GM18520 (cell line): ENCODE measurements at regions not wholly inside any gene's neighbourhood (a gene's known extent, or its start where the extent isn't known, plus 50 kb on each side); places are given as distances from the start of the nearest gene placed in this dataset.
"Not testable (repeated sequence)": the region's sequence is repeated elsewhere in the genome, so short reads cannot be mapped to it uniquely, and the experiment has no call there.

Experiments used
- ATAC-seq: cut with Tn5 transposase; IDR thresholded peaks from one replicate; pipeline ENCODE4 v1.9.1; 2021; ENCODE audit not compliant: unreplicated experiment

DNA sequence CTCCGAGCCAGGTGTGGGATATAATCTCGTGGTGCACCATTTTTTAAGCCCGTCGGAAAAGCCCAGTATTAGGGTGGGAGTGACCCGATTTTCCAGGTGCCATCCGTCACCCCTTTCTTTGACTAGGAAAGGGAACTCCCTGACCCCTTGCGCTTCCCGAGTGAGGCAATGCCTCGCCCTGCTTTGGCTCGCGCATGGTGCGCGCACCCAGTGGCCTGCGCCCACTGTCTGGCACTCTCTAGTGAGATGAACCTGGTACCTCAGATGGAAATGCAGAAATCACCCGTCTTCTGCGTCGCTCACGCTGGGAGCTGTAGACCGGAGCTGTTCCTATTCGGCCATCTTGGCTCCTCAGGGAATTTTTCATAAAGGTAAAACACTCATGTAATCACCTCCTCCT, 63.9 kb downstream of the RWDD3 start:
- not testable (repeated sequence) for ATAC-seq

DNA sequence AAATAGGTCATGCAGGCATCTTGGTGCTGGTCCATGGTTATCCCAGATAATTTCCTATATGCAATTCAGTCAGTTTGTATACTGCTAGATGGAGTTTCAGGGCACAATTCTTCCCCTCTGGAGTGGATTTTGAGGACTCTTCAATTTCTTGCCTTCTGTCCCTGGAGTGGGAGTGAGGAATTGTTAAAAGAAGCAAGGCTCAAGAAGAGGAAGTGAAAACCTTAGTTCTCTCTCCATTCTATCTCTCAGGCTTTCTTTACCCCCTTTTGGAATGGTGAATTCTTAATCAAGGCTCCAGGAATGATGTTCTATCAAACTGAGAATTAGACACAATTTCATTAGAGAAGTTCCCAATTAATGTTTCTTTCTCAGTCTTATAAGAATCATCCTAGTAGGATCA, 67.1 kb downstream of the RWDD3 start:
- no peak for ATAC-seq

DNA sequence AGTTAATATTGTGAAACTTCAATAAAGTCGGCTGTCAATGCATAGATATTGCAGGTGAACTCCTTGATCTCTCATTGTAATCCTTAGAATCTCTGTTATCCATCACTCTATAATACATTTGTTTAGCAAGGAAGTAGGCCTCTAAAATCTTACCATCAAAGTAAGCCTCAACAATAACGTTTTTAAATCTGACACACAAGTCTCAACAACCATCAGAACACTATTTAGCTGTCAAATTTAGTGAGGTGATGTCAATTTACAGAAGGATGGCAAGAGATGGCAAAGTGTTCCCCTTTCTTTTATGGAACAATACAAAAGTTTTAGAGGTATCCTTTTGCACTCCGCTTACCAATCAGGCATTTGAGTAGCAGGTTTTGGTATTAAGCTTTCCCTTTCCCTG, 67.6 kb downstream of the RWDD3 start:
- no peak for ATAC-seq

DNA sequence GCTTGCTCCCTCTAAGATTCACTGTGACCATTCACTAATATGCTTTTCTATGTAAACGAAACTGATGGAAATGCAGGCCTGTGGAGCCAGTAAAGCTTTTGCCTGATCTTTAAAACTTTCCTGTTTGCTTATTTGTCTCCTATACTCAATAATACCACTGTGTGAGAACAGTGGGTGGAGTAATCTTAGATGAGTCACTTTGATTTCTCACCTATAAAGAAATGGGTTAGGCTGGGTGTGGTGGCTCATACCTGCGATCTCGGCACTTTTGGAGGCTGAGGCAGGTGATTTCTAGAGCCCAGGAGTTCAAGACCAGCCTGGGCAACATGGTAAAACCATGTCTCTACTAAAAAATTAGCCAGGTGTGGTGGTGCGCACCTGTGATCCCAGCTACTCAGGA, 70.8 kb downstream of the RWDD3 start:
- ATAC-seq, result no peak

DNA sequence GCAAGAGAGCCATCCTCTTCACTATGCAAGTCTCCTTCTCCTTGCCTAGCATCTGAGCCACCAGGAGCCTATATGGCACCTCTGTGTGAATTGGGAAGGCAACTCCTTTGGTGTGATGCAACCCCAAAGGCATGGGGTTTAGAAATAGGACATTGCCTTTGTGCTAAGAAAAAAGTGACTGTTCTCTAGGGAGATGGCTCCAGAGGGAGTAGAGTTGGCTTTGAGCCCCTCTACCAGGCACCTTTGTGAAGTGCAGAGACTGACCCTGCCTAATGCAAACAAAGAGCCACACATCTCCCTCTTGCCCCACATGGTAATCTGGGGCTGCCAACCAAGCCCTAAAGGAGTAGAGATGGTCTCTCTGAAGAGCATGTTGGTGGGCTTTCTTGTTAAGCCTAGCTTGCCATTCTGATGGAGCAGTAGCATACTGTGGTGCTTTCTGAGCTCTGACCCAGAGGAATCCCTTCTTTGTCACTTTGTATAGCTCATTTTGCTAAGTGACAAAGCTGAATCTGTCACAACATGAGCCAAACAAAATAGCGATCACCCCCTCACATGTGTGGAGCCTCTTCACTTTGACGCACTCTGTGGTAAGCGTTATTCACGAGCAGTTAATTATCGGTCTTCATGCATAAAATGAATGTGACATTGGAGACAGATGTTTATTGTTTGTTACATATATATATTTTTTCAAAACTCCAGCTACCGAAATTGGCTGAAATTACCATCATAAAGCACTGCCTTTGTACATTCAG, 74.4 kb downstream of the RWDD3 start:
- ATAC-seq, result no peak

DNA sequence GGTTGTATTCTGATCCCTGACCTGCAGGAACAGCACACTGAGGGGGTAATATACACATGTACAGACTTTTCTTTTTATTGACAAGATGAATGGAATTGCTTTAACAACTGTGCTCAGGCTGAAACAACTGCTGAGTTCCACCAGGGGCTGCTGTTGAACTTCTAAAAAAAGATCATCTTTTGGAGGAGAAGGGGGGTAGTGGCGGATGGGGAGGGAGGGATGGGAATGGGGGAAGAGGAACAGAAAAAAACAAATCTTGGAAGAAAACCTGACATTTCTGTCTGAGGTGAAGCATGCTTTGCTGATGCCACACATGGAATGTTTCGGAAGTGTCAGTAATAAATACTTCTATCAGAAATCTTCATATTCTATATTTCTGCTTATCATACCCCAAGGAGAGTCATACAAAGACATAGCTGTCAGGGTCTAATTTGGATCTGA, 75.0 kb downstream of the RWDD3 start:
- no peak for ATAC-seq

DNA sequence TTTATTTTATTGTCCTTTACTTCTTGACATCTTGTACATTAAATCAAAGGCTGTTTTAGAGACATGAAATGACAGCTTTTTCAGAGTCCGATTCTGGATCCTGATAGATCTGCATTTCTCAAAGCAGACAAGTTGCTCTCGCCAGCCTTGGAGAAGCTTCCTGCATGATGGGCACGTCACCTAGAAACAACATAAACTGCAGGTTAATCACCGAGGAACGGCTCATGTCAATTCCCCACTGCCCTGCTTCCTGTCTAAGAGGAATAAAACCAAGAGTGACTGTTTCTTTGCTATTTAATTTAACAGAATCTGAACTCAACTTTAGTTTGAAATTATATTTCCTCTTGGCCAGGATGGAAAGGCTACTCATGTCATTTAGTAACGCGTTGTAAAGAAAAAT, 77.0 kb downstream of the RWDD3 start:
- no peak for ATAC-seq

DNA sequence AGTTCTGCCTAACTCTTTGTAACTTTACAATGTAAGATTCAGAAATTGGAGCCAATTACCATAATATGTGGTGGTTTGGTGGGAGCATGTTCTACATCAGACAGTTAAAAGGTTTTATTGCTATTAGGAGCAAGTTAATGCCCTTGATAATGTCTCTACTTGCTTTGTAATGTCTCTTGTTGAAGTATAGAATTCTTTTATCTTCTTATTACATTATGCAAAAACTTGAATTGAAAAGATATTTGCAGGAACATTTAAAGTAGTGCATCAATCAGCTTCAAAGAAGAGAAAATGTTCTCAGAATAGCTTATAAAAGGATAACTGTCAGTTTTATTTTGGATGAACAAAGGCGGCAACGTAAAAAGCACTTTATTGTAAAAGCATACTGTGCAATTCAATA, 77.8 kb downstream of the RWDD3 start:
- ATAC-seq, result no peak

DNA sequence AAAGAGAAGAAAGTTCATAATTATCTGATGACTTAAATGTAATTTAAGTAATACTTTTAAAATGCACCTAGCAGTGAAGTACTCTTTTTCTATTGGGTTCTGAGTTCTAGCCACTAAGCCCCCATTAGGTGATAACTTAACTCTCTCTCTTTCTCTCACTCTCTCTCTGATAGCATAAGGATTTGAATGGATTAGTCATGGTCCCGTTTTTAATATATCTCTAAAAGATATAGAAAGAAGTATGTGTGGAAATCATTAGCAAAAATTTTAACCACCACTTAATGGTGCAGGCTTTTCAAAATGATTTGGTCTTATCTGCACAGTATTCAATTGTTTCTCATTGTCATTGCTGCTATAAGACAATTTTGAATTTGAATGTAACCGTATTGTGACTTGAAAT, 78.2 kb downstream of the RWDD3 start:
- no peak for ATAC-seq

DNA sequence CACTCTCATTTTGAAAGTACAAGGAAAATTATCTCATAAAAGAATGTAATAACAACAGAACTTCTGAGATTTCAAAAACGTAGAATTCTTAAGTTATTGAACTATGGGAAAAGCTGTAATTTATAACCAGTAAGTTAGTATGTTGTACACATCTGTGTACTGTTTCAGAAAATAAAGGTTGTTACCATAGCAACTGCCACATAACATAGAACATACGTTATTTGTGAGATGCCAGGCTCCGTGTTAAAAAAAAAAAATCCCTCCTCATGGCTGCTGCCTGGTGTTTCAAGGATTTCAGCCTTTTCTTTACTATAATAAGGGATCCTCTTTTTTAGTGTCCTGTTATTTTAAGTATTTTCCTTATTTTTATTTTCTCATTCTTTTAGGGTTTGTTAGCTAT, 79.5 kb downstream of the RWDD3 start:
- ATAC-seq, result no peak

DNA sequence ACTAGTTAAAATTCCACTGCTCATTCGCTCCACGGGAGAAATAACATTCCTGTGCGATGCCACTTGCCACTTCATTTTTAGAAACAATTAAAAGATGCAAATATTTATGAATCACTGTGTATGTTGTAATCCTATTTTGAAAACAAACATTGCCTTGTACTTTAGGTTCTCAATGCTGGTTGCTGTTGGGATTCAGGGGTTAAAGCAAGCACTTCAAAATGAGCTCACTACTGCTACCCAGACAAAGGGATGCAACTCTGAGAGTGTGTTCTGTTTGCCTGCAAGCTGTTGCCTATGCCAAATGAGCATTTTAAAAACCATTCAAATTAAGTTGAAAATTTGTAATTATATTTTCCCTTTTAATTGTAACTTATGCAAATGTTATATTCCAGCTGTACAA, 87.5 kb downstream of the RWDD3 start:
- ATAC-seq, result no peak

DNA sequence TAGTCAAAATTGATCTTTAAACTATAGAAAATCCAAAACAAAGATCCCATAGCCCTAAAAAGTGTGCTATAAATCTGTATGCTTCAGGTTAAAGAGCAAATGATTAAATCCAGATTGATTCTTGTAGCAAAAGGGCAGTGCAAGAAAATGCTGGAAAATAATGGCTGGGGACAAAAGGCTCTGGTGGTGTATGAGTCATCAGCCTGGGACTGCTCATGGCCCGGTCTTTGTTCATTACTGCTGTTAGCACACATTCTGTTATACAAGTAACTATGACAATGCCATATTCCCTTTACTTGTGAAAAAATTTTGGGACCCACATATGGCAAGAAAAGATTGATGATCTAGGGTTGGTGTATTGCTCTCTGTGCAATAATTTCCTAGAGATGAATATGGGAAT, 89.1 kb downstream of the RWDD3 start:
- ATAC-seq, result no peak

DNA sequence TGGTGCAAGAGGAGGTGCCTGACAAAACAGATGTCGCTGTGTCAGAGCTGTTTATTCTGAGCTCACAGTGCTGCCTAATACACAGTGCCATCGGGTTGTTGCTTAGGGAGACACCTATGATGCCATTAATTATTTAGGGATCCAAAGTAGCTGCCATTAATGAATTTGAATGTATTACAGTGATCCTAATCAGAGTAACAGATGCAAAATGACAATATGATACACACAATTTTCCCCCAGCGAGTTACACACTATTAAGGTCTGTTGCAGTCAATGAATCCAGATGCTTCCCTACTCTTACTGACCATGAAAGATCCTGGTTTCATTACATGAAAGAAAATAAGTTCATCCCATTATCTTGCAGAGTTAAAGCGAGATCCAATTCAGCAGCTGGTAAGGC, 91.3 kb downstream of the RWDD3 start:
- no peak for ATAC-seq

DNA sequence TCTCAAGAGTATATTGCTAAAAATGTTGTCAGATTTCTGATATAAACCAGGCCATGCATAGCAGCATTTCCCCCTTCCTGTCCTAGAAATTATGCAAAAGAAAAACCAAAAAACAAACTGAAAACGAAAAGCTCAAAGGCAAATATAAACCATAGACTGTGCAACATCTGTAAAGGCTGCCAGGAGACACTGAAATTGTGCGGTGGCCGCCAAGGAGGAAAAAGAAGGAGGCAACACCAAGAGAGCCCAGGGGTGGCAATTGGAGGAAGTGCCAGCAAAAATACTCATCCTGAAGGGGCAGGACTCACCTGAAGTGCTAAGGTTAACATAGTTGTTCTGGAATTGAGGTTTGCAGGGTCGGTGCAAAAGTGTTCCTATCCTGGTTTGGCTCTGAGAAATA, 92.0 kb downstream of the RWDD3 start:
- no peak for ATAC-seq

DNA sequence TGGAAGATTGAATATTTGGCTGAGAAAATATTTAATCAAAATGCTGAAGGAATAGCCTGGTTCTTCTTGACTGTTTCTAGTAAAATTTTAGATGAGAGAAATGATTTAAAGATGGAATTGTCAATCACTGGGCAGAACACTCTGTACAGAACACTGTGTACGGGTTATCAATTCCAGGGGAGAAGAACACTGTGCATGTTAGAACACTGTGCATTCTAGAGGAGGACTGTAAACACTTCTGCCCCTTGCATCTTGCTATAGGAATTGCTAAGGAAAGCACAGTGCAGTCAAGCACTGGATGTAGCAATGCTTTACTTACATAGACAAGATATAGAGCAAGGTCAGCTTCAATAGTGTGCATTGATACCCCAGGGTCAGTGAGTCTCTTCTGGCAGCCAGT, 98.7 kb downstream of the RWDD3 start:
- no peak for ATAC-seq

DNA sequence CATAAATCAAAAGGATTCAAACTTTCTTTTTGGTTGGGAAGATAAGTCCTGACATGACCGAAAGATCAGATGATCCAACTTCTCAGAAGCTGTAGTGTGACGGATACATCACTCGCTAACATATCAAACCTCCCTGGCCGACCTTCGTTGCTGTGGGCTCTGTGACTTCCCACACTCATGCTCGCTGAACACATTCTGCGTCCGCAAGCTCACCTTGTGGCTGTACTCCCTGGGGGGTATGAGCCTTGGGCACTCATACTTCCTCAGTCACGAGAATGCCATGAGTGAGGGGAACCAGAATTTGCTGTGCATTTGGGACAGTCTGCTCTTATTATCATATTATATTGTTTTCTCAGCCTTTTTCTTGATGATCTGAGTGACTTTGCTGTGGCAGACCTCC, 105.4 kb downstream of the RWDD3 start:
- ATAC-seq, result no peak

DNA sequence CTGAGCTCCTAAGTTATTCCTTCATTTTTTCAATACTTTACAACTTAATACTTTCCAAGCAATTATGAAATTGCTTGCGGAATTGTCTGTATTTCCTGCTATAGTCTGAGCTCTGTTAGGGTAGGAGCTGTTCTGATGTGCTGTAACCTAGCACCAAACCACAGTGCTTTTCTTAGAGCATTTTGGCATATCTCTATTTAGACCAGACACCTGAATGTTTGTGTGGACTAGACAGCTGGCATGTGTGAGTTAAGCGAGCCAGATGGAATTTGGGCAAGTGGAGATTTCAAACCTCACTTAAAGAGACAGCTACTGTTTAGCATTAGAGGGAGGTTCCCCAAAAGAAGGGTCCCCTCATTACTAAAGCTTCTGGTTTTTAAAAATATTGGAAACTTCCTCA, 106.1 kb downstream of the RWDD3 start:
- ATAC-seq, result no peak

DNA sequence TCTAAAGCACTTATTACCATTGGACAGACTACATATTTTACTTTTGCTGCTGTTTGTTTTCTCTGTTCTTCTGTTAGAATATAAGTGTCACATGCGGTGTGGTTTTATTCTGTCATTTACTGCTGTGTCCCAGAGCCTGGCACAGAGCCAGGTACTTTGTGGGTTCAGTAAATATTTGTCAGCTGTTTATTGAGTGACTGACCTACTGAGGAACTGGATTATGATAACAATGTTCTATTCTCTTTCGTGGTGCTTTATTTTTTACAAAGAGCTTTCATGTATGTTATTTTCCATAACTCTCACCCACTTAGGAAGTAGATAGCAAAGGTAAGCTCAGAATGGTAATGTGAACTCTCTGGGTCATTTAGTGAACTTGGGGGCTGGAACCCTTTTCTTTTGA, 118.8 kb downstream of the RWDD3 start:
- ATAC-seq, result no peak

DNA sequence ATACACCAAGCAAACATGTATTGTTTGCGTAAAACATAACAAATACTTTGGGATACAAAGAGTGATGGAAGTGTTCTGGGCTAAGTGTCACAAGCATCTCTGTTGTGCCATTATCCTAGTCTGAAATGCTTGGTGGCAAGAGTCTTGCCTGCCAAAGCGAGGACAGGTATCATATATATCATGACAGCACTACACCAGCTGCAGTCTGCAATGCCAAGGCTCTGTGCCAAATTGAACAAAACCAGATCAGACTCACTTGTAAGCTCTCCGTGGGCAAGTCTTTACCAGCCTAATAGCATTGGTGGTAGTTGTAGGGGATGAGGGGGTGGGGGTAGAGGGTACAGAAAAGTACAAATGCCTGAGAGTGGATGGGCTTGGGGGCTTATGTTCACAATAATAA, 119.2 kb downstream of the RWDD3 start:
- no peak for ATAC-seq

DNA sequence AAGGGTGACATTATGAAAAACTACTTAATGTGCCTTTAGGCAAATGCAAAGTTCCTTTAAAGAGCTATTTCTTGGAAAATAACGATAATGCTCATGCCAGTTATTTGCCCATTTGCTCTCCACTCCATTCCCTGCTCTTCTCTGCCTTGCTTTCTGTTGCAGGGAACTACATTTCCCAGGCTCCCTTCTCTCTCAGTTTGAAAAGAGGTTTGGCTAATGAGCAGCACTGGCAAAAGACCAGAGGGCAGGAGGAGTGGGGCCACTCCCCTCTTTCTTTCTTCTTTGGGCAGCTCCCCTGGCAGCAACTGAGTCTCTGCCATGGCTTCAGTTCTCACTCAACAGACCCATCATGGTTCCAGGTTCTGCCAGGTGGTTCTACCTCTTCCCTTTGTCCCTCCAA, 130.5 kb downstream of the RWDD3 start:
- ATAC-seq, result no peak

DNA sequence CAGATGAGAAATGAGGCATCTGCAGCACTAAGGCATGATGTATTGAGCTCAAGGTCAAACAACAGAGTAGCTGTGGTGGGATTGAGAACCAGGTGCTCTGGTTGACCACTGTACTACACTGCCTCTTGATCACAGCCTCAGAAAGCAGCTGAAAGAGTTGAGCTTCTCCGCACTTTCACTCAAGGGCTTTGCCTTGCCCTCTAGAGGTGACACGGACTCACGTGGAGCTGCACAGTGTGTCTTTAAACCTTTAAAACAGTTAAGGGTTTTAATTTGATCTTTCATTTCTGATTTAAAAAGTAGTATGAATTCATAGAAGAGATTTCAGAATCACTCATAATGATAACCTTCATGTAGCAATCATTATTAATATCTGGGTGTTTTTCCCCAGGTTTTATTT, 132.5 kb downstream of the RWDD3 start:
- ATAC-seq, result no peak

DNA sequence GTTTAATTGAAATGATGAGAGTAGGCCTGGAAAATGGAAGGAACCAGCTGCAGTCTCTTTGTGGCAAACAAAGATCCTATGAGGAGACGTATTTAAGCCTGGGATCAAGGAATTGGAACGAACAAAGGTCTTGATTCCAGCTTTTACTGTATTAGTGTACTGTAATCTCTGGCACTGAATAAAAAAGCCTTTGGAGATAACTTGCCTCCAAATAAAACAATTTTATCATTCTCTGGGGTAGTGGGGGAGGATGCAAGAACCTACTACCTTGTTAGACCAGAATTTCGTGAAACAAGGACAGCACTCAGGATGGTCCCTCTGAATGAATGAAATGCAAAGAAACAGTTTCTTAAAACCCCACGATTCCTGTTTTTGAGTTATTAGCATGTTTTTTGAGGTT, 134.2 kb downstream of the RWDD3 start:
- no peak for ATAC-seq

DNA sequence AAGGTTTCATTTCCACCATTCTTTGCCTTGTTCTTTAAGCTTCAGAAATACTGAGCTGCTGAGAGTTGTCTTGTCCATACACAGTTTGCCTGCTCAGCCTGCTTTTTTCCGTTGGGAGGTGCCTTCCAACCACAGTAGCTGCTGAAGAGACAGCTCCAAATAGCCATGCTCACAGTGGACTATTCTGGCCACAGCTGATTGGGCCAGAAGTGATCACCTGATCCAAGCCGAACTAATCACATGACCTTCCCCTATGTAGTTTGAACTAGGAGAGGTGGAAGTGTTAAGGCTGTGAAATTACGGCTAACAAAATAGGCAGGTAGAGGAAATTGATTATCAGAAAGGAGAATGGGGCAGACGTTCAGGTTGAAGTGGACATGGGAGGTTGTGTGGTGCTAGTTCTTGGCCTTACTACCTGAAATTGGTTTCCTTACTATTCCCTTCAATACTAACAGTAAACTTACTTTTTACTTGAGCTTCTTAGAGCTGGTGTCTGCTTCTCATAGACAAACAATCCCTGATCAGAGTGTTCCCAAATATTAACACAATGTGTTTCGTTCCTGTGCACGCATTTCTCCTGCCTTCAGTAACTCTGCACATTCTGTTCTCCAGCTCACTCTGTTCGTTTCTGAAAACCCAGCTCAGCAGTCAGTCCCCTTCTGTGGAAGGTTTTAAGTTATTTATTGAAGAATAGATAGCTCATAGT, 136.1 kb downstream of the RWDD3 start:
- no peak for ATAC-seq
